Cardiac fibroblast (primary cell): ENCODE measurements at regions not wholly inside any gene's neighbourhood (a gene's known extent, or its start where the extent isn't known, plus 50 kb on each side); places are given as distances from the start of the nearest gene placed in this dataset.

Source experiments
- DNase-seq, 2 donors: peaks; one replicate each; pipeline versions ENCODE4 v3.0.0 to v3.0.0-alpha.2; 2010; ENCODE audit warnings: low read depth in 2 of 2
- H3K4me3 ChIP-seq, 2 donors: replicated peaks in 1 of 2; 1 replicate in 1 of 2; 2 replicates in 1 of 2; pipeline ENCODE4 v1.5.1; 2011; ENCODE audit warnings: low read depth in 2 of 2, low read length in 2 of 2, mild to moderate bottlenecking in 2 of 2, moderate library complexity in 1 of 2
- CTCF ChIP-seq: IDR thresholded peaks from one replicate; pipeline ENCODE4 v1.5.1; 2011; ENCODE audit warnings: low read depth, mild to moderate bottlenecking, low read length, inconsistent platforms

GRCh38 chr4:178814908-178815307 lies 1372.7 kb upstream of the AGA start:
- TF ChIP-seq CTCF = no peak
- no peak for DNase-seq
- H3K4me3 ChIP-seq = no peak overlapping the region

GRCh38 chr4:178823673-178824295 lies 1381.5 kb upstream of the AGA start:
- DNase-seq = no peak
- H3K4me3 ChIP-seq = no peak overlapping the region
- TF ChIP-seq CTCF = no peak

- no peak for DNase-seq
- H3K4me3 ChIP-seq = no peak overlapping the region
- no peak for TF ChIP-seq CTCF
These were observed 1394.6 kb upstream of the AGA start for GRCh38 chr4:178836865-178837264.

- H3K4me3 ChIP-seq = no peak overlapping the region
- no peak for TF ChIP-seq CTCF
- DNase-seq = no peak
These were observed 1396.5 kb upstream of the AGA start for GRCh38 chr4:178838776-178839175.

- no peak overlapping the region for H3K4me3 ChIP-seq
- no peak for TF ChIP-seq CTCF
- DNase-seq = no peak
These were observed 1414.0 kb upstream of the AGA start for GRCh38 chr4:178856139-178856800.

GRCh38 chr4:178871476-178871875 lies 1429.2 kb upstream of the AGA start:
- no peak overlapping the region for H3K4me3 ChIP-seq
- no peak for DNase-seq
- no peak for TF ChIP-seq CTCF
